ENCODE measurements at regions not wholly inside any gene's neighbourhood (a gene's known extent, or its start where the extent isn't known, plus 50 kb on each side); places are given as distances from the start of the nearest gene placed in this dataset.

- no peak for TF ChIP-seq CTCF (IDR thresholded peaks at IDR 0.05 in 8 of 11, conservative IDR thresholded peaks at IDR 0.05 in 3 of 11)
- no peak for TF ChIP-seq POLR2AphosphoS5 (IDR thresholded peaks at IDR 0.05)
Measured at GRCh38 chr7:55642266-55642665, 70.0 kb upstream of the VOPP1 start.
